ENCODE measurements at regions not wholly inside any gene's neighbourhood (a gene's known extent, or its start where the extent isn't known, plus 50 kb on each side); places are given as distances from the start of the nearest gene placed in this dataset.

DNA sequence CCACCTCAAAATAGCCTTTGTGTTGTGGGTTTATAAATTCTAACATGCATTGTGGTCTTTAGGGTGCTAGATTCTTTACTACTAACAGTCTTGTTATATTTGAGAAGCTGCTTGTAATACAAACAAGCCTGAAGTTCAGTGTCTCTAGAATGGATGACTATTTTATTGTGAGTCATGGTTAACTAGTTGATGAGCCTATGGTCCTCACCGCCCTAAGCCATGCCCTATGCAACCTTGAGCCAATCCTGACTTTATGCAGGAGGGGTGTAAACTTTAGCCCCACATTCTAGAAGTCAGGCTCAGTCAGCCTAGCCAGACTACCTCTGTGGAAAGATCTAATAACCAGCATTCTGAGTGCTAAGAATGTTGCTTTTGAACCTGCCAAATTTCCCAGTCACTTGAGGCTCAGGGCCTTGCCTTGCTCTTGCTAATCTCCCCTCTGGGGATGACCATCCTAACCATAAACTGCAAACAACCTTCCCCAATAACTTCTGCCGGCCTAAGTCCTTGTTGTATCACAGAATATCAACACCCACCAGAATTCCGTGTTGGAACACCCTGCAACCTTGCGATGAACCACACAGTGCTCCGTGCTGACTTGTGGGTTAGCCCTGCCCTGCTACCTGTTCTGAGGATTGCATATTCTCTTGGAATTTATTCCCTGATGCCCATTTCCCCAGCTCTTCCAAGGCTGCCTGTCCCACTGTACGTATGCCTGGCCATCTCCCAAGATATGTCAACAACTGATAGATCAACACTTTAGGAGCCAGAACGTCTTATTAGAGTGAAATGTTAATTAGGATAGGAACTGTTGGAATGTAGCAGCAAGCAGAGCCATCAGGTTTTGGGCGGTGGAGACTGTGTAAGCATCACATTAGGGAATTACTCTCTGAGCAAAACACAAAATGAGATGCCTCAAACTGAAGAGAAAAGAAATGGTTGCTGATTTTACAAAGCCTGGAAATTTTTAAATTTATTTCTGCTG lies 71.7 kb upstream of the CEP85L start:
- TF ChIP-seq EZH2 (IDR thresholded peaks at IDR 0.05; ENCODE audit: low read depth) = no peak
- TF ChIP-seq, protein P1, sequence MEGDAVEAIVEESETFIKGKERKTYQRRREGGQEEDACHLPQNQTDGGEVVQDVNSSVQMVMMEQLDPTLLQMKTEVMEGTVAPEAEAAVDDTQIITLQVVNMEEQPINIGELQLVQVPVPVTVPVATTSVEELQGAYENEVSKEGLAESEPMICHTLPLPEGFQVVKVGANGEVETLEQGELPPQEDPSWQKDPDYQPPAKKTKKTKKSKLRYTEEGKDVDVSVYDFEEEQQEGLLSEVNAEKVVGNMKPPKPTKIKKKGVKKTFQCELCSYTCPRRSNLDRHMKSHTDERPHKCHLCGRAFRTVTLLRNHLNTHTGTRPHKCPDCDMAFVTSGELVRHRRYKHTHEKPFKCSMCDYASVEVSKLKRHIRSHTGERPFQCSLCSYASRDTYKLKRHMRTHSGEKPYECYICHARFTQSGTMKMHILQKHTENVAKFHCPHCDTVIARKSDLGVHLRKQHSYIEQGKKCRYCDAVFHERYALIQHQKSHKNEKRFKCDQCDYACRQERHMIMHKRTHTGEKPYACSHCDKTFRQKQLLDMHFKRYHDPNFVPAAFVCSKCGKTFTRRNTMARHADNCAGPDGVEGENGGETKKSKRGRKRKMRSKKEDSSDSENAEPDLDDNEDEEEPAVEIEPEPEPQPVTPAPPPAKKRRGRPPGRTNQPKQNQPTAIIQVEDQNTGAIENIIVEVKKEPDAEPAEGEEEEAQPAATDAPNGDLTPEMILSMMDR (conservative IDR thresholded peaks at IDR 0.05) = no peak

Data from PC-9 (cell line).